SK-N-SH treated with all-trans-retinoic acid at 6 μM for 48 hours (cell line): ENCODE measurements at regions not wholly inside any gene's neighbourhood (a gene's known extent, or its start where the extent isn't known, plus 50 kb on each side); places are given as distances from the start of the nearest gene placed in this dataset.

Experiments
- ATAC-seq: fragments of 200-7000 bp; cut with Tn5 transposase; 3 replicates; pipeline ENCODE4 v1.9.1; 2020; ENCODE audit warnings: mild to moderate bottlenecking, moderate library complexity
- ARNTL ChIP-seq: fragments of 450-650 bp; formaldehyde crosslinking; IDR thresholded peaks from 2 replicates; pipeline ENCODE4 v1.5.0; 2020; ENCODE audit warnings: low read depth, mild to moderate bottlenecking, moderate library complexity, borderline replicate concordance
- BACH2 ChIP-seq: fragments of 250-450 bp; sonication (Bioruptor Pico); IDR thresholded peaks from 2 replicates; pipeline ENCODE4 v1.9.0; 2021; ENCODE audit warnings: mild to moderate bottlenecking, borderline replicate concordance
- CREB5 ChIP-seq: fragments of 250-450 bp; sonication (Bioruptor Pico); IDR thresholded peaks from 2 replicates; pipeline ENCODE4 v1.5.1; 2020; ENCODE audit warnings: low read depth, mild to moderate bottlenecking, moderate library complexity
- CSDC2 ChIP-seq: fragments of 250-450 bp; sonication (Bioruptor Pico); IDR thresholded peaks from 2 replicates; pipeline ENCODE4 v1.5.0; 2020; ENCODE audit warnings: mild to moderate bottlenecking, moderate library complexity
- ESRRG ChIP-seq: fragments of 250-450 bp; sonication (Bioruptor Pico); IDR thresholded peaks from 2 replicates; pipeline ENCODE4 v1.6.1; 2021; ENCODE audit warnings: mild to moderate bottlenecking
- GLIS3 ChIP-seq: fragments of 250-450 bp; sonication (Bioruptor Pico); IDR thresholded peaks from 2 replicates; pipeline ENCODE4 v1.5.0; 2020; ENCODE audit warnings: mild to moderate bottlenecking, moderate library complexity
- OSR1 ChIP-seq: fragments of 250-450 bp; sonication (Bioruptor Pico); IDR thresholded peaks from 2 replicates; pipeline ENCODE4 v1.8.0; 2022; ENCODE audit warnings: moderate library complexity, mild to moderate bottlenecking, inconsistent platforms
- POU6F1 ChIP-seq: fragments of 250-450 bp; sonication (Bioruptor Pico); IDR thresholded peaks from 2 replicates; pipeline ENCODE4 v1.8.0; 2021; ENCODE audit warnings: low read depth, mild to moderate bottlenecking, moderate library complexity, borderline replicate concordance
- RARB ChIP-seq: fragments of 250-450 bp; sonication (Bioruptor Pico); IDR thresholded peaks from 2 replicates; pipeline ENCODE4 v1.8.0; 2021; ENCODE audit warnings: mild to moderate bottlenecking, moderate library complexity
- TCF4 ChIP-seq: fragments of 250-450 bp; sonication (Bioruptor Pico); IDR thresholded peaks from 2 replicates; pipeline ENCODE4 v1.8.0; 2021; ENCODE audit warnings: mild to moderate bottlenecking, moderate library complexity, borderline replicate concordance
- TOX ChIP-seq: fragments of 250-450 bp; sonication (Bioruptor Pico); IDR thresholded peaks from 2 replicates; pipeline ENCODE4 v1.8.0; 2021; ENCODE audit warnings: mild to moderate bottlenecking, moderate library complexity, borderline replicate concordance
- TSHZ2 ChIP-seq: fragments of 250-450 bp; sonication (Bioruptor Pico); IDR thresholded peaks from 2 replicates; pipeline ENCODE4 v1.5.0; 2020; ENCODE audit warnings: mild to moderate bottlenecking, moderate library complexity
- ZC3H10 ChIP-seq: fragments of 250-450 bp; sonication (Bioruptor Pico); IDR thresholded peaks from 2 replicates; pipeline ENCODE4 v1.5.1; 2021; ENCODE audit warnings: mild to moderate bottlenecking, moderate library complexity
- ZFP3 ChIP-seq: fragments of 250-450 bp; sonication (Bioruptor Pico); IDR thresholded peaks from 2 replicates; pipeline ENCODE4 v1.5.0; 2020; ENCODE audit warnings: mild to moderate bottlenecking, moderate library complexity
- ZFP30 ChIP-seq: fragments of 450-650 bp; formaldehyde crosslinking; IDR thresholded peaks from 2 replicates; pipeline ENCODE4 v1.5.0; 2022; ENCODE audit warnings: mild to moderate bottlenecking, moderate library complexity
- ZNF565 ChIP-seq: fragments of 450-650 bp; formaldehyde crosslinking; conservative IDR thresholded peaks from 2 replicates; pipeline ENCODE4 v1.5.0; 2020; ENCODE audit warnings: low read depth, mild to moderate bottlenecking, moderate library complexity
- ZNF70 ChIP-seq: fragments of 450-650 bp; formaldehyde crosslinking; IDR thresholded peaks from 2 replicates; pipeline ENCODE4 v1.5.0; 2020; ENCODE audit warnings: mild to moderate bottlenecking, moderate library complexity
- ZNF8 ChIP-seq: fragments of 450-650 bp; formaldehyde crosslinking; IDR thresholded peaks from 2 replicates; pipeline ENCODE4 v1.5.0; 2020; ENCODE audit warnings: mild to moderate bottlenecking, moderate library complexity
- TF ChIP-seq, protein P1 (sequence below): fragments of 250-450 bp; sonication (Bioruptor Pico); IDR thresholded peaks from 2 replicates; pipeline ENCODE4 v1.5.1; 2021; ENCODE audit warnings: mild to moderate bottlenecking, moderate library complexity
- TF ChIP-seq, protein P2 (sequence below): fragments of 250-450 bp; sonication (Bioruptor Pico); IDR thresholded peaks from 2 replicates; pipeline ENCODE4 v1.8.0; 2020; ENCODE audit warnings: mild to moderate bottlenecking, moderate library complexity, borderline replicate concordance

DNA sequence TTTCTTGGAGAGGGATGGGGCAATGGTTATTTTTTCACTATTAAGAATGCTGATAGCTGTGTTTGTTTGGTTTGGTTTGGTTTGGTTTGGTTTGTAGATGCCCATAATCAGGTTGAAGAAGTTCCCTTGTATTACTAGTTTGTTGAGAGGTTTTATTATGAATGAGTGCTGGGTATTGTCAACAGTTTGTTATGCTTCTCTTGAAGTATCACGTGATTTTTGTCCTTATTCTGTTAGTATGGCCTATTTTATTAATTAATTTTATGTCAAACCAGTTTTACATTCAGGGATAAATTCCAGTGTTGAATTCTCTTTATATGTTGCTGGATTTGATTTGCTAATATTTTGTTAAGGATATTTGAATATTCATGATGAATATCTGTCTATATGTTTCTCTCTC, 449.8 kb upstream of the NWD2 start:
- no peak for ATAC-seq
- no peak for TF ChIP-seq ZC3H10 (CRISPR knock-in tag)
- no peak for TF ChIP-seq TCF4 (CRISPR knock-in tag)
- TF ChIP-seq TOX: no peak
- no peak for TF ChIP-seq CREB5 (CRISPR knock-in tag)
- no peak for TF ChIP-seq TSHZ2 (CRISPR knock-in tag)
- TF ChIP-seq POU6F1: no peak
- TF ChIP-seq, protein P1, sequence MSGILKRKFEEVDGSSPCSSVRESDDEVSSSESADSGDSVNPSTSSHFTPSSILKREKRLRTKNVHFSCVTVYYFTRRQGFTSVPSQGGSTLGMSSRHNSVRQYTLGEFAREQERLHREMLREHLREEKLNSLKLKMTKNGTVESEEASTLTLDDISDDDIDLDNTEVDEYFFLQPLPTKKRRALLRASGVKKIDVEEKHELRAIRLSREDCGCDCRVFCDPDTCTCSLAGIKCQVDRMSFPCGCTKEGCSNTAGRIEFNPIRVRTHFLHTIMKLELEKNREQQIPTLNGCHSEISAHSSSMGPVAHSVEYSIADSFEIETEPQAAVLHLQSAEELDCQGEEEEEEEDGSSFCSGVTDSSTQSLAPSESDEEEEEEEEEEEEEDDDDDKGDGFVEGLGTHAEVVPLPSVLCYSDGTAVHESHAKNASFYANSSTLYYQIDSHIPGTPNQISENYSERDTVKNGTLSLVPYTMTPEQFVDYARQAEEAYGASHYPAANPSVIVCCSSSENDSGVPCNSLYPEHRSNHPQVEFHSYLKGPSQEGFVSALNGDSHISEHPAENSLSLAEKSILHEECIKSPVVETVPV (CRISPR knock-in tag): no peak
- no peak for TF ChIP-seq ARNTL (CRISPR knock-in tag)
- no peak for TF ChIP-seq RARB
- TF ChIP-seq GLIS3: no peak
- no peak for TF ChIP-seq BACH2
- TF ChIP-seq, protein P2, sequence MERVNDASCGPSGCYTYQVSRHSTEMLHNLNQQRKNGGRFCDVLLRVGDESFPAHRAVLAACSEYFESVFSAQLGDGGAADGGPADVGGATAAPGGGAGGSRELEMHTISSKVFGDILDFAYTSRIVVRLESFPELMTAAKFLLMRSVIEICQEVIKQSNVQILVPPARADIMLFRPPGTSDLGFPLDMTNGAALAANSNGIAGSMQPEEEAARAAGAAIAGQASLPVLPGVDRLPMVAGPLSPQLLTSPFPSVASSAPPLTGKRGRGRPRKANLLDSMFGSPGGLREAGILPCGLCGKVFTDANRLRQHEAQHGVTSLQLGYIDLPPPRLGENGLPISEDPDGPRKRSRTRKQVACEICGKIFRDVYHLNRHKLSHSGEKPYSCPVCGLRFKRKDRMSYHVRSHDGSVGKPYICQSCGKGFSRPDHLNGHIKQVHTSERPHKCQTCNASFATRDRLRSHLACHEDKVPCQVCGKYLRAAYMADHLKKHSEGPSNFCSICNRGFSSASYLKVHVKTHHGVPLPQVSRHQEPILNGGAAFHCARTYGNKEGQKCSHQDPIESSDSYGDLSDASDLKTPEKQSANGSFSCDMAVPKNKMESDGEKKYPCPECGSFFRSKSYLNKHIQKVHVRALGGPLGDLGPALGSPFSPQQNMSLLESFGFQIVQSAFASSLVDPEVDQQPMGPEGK (CRISPR knock-in tag): no peak

- TF ChIP-seq ARNTL (CRISPR knock-in tag) (no peak), BACH2 (no peak), ZFP3 (CRISPR knock-in tag) (no peak), POU6F1 (no peak), ZFP30 (CRISPR knock-in tag) (no peak), ZNF8 (CRISPR knock-in tag) (no peak), CSDC2 (CRISPR knock-in tag) (no peak), ESRRG (CRISPR knock-in tag) (no peak), RARB (no peak), OSR1 (CRISPR knock-in tag) (no peak), TCF4 (CRISPR knock-in tag) (no peak), ZNF70 (CRISPR knock-in tag) (no peak), ZNF565 (CRISPR knock-in tag) (no peak), ZC3H10 (CRISPR knock-in tag) (no peak)
- TF ChIP-seq, protein P2 (CRISPR knock-in tag): no peak
- TF ChIP-seq, protein P1 (CRISPR knock-in tag): no peak
- ATAC-seq: no peak
These were observed 432.4 kb upstream of the NWD2 start for GRCh38 chr4:36812149-36812548.
